ENCODE measurements at regions not wholly inside any gene's neighbourhood (a gene's known extent, or its start where the extent isn't known, plus 50 kb on each side); places are given as distances from the start of the nearest gene placed in this dataset.

- Histone ChIP-seq H3K36me3 (no peaks in the 10 kb centered on the region), H3K27me3 (no peaks in the 10 kb centered on the region), H3K4me1 (ENCODE audit: low read depth) (no peaks in the 10 kb centered on the region), H3K9me3 (ENCODE audit: low read depth) (no peaks in the 10 kb centered on the region), H3K27ac (no peak overlapping the region), H3K4me3 (no peak overlapping the region)
- DNase-seq (ENCODE audit: low read depth in 1 of 2, low spot score in 1 of 2): no peak
- TF ChIP-seq, protein P1, sequence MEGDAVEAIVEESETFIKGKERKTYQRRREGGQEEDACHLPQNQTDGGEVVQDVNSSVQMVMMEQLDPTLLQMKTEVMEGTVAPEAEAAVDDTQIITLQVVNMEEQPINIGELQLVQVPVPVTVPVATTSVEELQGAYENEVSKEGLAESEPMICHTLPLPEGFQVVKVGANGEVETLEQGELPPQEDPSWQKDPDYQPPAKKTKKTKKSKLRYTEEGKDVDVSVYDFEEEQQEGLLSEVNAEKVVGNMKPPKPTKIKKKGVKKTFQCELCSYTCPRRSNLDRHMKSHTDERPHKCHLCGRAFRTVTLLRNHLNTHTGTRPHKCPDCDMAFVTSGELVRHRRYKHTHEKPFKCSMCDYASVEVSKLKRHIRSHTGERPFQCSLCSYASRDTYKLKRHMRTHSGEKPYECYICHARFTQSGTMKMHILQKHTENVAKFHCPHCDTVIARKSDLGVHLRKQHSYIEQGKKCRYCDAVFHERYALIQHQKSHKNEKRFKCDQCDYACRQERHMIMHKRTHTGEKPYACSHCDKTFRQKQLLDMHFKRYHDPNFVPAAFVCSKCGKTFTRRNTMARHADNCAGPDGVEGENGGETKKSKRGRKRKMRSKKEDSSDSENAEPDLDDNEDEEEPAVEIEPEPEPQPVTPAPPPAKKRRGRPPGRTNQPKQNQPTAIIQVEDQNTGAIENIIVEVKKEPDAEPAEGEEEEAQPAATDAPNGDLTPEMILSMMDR (IDR thresholded peaks at IDR 0.05; ENCODE audit: low read depth, low read length): no peak
These were observed 229.8 kb upstream of the TMTC4 start for GRCh38 chr13:100904293-100904976.

DNA sequence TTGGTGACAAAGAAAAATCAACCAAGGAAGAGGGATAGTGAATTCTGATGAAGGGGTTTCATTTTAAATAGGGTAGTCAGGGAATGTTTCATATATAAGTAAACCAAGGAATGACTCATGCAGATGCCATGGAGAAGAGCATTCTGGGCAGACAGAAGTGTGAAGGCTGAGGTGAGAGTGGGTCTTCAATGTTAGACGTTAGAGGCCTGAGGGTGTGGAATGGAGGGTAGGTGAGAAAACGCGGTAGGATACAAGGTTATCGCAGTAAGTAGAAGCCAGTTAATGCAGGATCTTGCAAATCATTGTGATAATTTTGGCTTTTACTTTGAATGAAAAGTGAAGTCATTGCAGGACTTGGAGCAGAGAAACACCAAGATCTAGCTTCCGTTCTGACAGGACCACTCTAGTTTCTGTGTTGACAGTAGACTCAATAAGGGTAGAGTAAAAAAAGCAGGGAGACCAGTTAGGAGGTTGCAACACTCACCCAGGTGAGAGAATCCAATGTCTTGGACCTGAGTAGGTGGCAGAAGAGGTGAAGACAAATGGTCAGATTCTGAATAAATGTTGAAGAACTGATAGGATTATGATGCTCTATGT, 225.2 kb upstream of the TMTC4 start:
- TF ChIP-seq, protein P1 (IDR thresholded peaks at IDR 0.05; ENCODE audit: low read depth, low read length): no peak
- no peak for DNase-seq (ENCODE audit: low read depth in 1 of 2, low spot score in 1 of 2)
- H3K27ac ChIP-seq: no peak overlapping the region
- no peaks in the 10 kb centered on the region for H3K4me1 ChIP-seq (ENCODE audit: low read depth)
- no peaks in the 10 kb centered on the region for H3K36me3 ChIP-seq
- no peak overlapping the region for H3K4me3 ChIP-seq
- no peaks in the 10 kb centered on the region for H3K27me3 ChIP-seq
- no peaks in the 10 kb centered on the region for H3K9me3 ChIP-seq (ENCODE audit: low read depth)

GRCh38 chr13:100898431-100898830, 223.8 kb upstream of the TMTC4 start:
- Histone ChIP-seq H3K27me3 (no peaks in the 10 kb centered on the region), H3K36me3 (no peaks in the 10 kb centered on the region), H3K4me3 (no peak overlapping the region), H3K4me1 (ENCODE audit: low read depth) (no peaks in the 10 kb centered on the region), H3K27ac (no peak overlapping the region), H3K9me3 (ENCODE audit: low read depth) (no peaks in the 10 kb centered on the region)
- no peak for DNase-seq (ENCODE audit: low read depth in 1 of 2, low spot score in 1 of 2)
- TF ChIP-seq, protein P1 (IDR thresholded peaks at IDR 0.05; ENCODE audit: low read depth, low read length): no peak

GRCh38 chr13:100895651-100896050, 221.1 kb upstream of the TMTC4 start:
- H3K27me3 ChIP-seq: no peaks in the 10 kb centered on the region
- H3K27ac ChIP-seq: no peak overlapping the region
- no peaks in the 10 kb centered on the region for H3K36me3 ChIP-seq
- no peak for DNase-seq (ENCODE audit: low read depth in 1 of 2, low spot score in 1 of 2)
- H3K4me1 ChIP-seq (ENCODE audit: low read depth): no peaks in the 10 kb centered on the region
- no peak overlapping the region for H3K4me3 ChIP-seq
- TF ChIP-seq, protein P1 (IDR thresholded peaks at IDR 0.05; ENCODE audit: low read depth, low read length): no peak
- no peaks in the 10 kb centered on the region for H3K9me3 ChIP-seq (ENCODE audit: low read depth)

- TF ChIP-seq, protein P1 (IDR thresholded peaks at IDR 0.05; ENCODE audit: low read depth, low read length): no peak
- Histone ChIP-seq H3K36me3 (no peaks in the 10 kb centered on the region), H3K27ac (no peak overlapping the region), H3K4me1 (ENCODE audit: low read depth) (peaks cover 1% of the 10 kb centered on the region), H3K4me3 (no peak overlapping the region), H3K9me3 (ENCODE audit: low read depth) (no peaks in the 10 kb centered on the region), H3K27me3 (no peaks in the 10 kb centered on the region)
- DNase-seq (ENCODE audit: low read depth in 1 of 2, low spot score in 1 of 2): no peak
These were observed 218.4 kb upstream of the TMTC4 start for GRCh38 chr13:100892981-100893380.
